ENCODE measurements at regions not wholly inside any gene's neighbourhood (a gene's known extent, or its start where the extent isn't known, plus 50 kb on each side); places are given as distances from the start of the nearest gene placed in this dataset.
A peak's percentile ranks its signal among the peaks of the same experiment; 100 is the strongest.

GRCh38 chr15:70473581-70474370 lies 289.6 kb downstream of the UACA start:
- DNase-seq (ENCODE audit: low read depth in 2 of 2), result no peak

- no peak for DNase-seq (ENCODE audit: low read depth in 2 of 2)
Observed at GRCh38 chr15:70471517-70471916, 291.8 kb downstream of the UACA start.

- no peak for DNase-seq (ENCODE audit: low read depth in 2 of 2)
Observed at GRCh38 chr15:70470556-70471191, 292.7 kb downstream of the UACA start.

- DNase-seq (ENCODE audit: low read depth in 2 of 2), result no peak
Observed at GRCh38 chr15:70469651-70470555, 293.5 kb downstream of the UACA start.

GRCh38 chr15:70469182-70469581 lies 294.2 kb downstream of the UACA start:
- no peak for DNase-seq (ENCODE audit: low read depth in 2 of 2)

- peak; percentile 40 to 45 for DNase-seq (ENCODE audit: low read depth in 2 of 2)
Observed at GRCh38 chr15:70466895-70467529, 296.3 kb downstream of the UACA start.

- no peak for DNase-seq (ENCODE audit: low read depth in 2 of 2)
Observed at GRCh38 chr15:70466305-70466704, 297.1 kb downstream of the UACA start.

GRCh38 chr15:70465812-70466211 lies 297.5 kb downstream of the UACA start:
- DNase-seq (ENCODE audit: low read depth in 2 of 2), result no peak

- DNase-seq (ENCODE audit: low read depth in 2 of 2), result no peak
Observed at GRCh38 chr15:70463453-70463834, 299.9 kb downstream of the UACA start.

GRCh38 chr15:70461992-70462391 lies 301.4 kb downstream of the UACA start:
- no peak for DNase-seq (ENCODE audit: low read depth in 2 of 2)

GRCh38 chr15:70461017-70461416 lies 302.3 kb downstream of the UACA start:
- no peak for DNase-seq (ENCODE audit: low read depth in 2 of 2)

- DNase-seq (ENCODE audit: low read depth in 2 of 2), result no peak
Observed at GRCh38 chr15:70459312-70459711, 304.0 kb downstream of the UACA start.

- no peak for DNase-seq (ENCODE audit: low read depth in 2 of 2)
Observed at GRCh38 chr15:70453766-70454165, 309.6 kb downstream of the UACA start.

GRCh38 chr15:70453238-70453637 lies 310.1 kb downstream of the UACA start:
- DNase-seq (ENCODE audit: low read depth in 2 of 2), result no peak

- DNase-seq (ENCODE audit: low read depth in 2 of 2), result no peak
Observed at GRCh38 chr15:70451821-70452653, 311.3 kb downstream of the UACA start.

- no peak for DNase-seq (ENCODE audit: low read depth in 2 of 2)
Observed at GRCh38 chr15:70450142-70450443, 313.3 kb downstream of the UACA start.

GRCh38 chr15:70449311-70450141 lies 313.8 kb downstream of the UACA start:
- no peak for DNase-seq (ENCODE audit: low read depth in 2 of 2)

- DNase-seq (ENCODE audit: low read depth in 2 of 2), result no peak
Observed at GRCh38 chr15:70447928-70448698, 315.2 kb downstream of the UACA start.

- no peak for DNase-seq (ENCODE audit: low read depth in 2 of 2)
Observed at GRCh38 chr15:70447521-70447920, 315.8 kb downstream of the UACA start.

GRCh38 chr15:70447081-70447480 lies 316.3 kb downstream of the UACA start:
- DNase-seq (ENCODE audit: low read depth in 2 of 2), result no peak
